BJ (cell line): ENCODE measurements at regions not wholly inside any gene's neighbourhood (a gene's known extent, or its start where the extent isn't known, plus 50 kb on each side); places are given as distances from the start of the nearest gene placed in this dataset.

Source experiments
- CTCF ChIA-PET: fragments of 350-600 bp; formaldehyde crosslinking; extraction: SDS; loops from one replicate; lab custom pipeline; 2021; ENCODE audit warnings: antibody characterized with exemption, inconsistent platforms; lab: Yijun Ruan, JAX
- POLR2A ChIA-PET: fragments of 300-600 bp; sonication (Branson Sonifier 250); formaldehyde crosslinking; extraction: SDS; loops from one replicate; lab custom pipeline; 2021; ENCODE audit warnings: antibody characterized with exemption; lab: Charles Lee
- DNase-seq: peaks from one replicate; pipeline ENCODE4 v3.0.0-alpha.2; 2011; ENCODE audit warnings: low read depth
- H3K27me3 ChIP-seq: 2 replicates; pipeline ENCODE4 v1.6.0; 2011; ENCODE audit warnings: low read length; ENCODE audit not compliant: control insufficient read depth, insufficient read depth
- H3K36me3 ChIP-seq: 2 replicates; pipeline ENCODE4 v1.5.1; 2011; ENCODE audit warnings: low read length; ENCODE audit not compliant: control insufficient read depth, insufficient read depth
- H3K4me3 ChIP-seq: 2 replicates; pipeline ENCODE4 v1.5.1; 2011; ENCODE audit warnings: low read depth, mild to moderate bottlenecking, control low read depth, low read length
- CTCF ChIP-seq: IDR thresholded peaks from 2 replicates; pipeline ENCODE4 v1.5.1; 2011; ENCODE audit warnings: low read depth, mild to moderate bottlenecking, control low read depth, inconsistent platforms, low read length, moderate library complexity; ENCODE audit not compliant: insufficient read depth

- Histone ChIP-seq H3K27me3 (no peaks in the 10 kb centered on the region), H3K4me3 (no peak overlapping the region), H3K36me3 (no peaks in the 10 kb centered on the region)
- POLR2A ChIA-PET = no interaction called here
- DNase-seq = no peak
- CTCF ChIA-PET = interaction anchor here (0.6 kb wide), 1 partner anchor 106 kb away, joined by 4 read pairs; no protein-coding TSS in a partner anchor
- no peak for TF ChIP-seq CTCF
These were observed 480.2 kb upstream of the B3GALT2 start for GRCh38 chr1:193666485-193667083.

GRCh38 chr1:193663965-193664364, 477.6 kb upstream of the B3GALT2 start:
- DNase-seq = no peak
- Histone ChIP-seq H3K27me3 (no peaks in the 10 kb centered on the region), H3K4me3 (no peak overlapping the region), H3K36me3 (no peaks in the 10 kb centered on the region)
- TF ChIP-seq CTCF = no peak
- CTCF ChIA-PET = no interaction called here
- POLR2A ChIA-PET = no interaction called here

- H3K27me3 ChIP-seq = no peaks in the 10 kb centered on the region
- no peak for TF ChIP-seq CTCF
- no peaks in the 10 kb centered on the region for H3K36me3 ChIP-seq
- ChIA-PET CTCF (no interaction called here), POLR2A (no interaction called here)
- H3K4me3 ChIP-seq = no peak overlapping the region
- no peak for DNase-seq
These were observed 475.6 kb upstream of the B3GALT2 start for GRCh38 chr1:193662030-193662429.

GRCh38 chr1:193661385-193661784, 475.0 kb upstream of the B3GALT2 start:
- TF ChIP-seq CTCF = no peak
- H3K4me3 ChIP-seq = no peak overlapping the region
- POLR2A ChIA-PET = no interaction called here
- no peaks in the 10 kb centered on the region for H3K27me3 ChIP-seq
- no peaks in the 10 kb centered on the region for H3K36me3 ChIP-seq
- no peak for DNase-seq
- CTCF ChIA-PET = no interaction called here

- Histone ChIP-seq H3K4me3 (no peak overlapping the region), H3K36me3 (no peaks in the 10 kb centered on the region), H3K27me3 (no peaks in the 10 kb centered on the region)
- ChIA-PET POLR2A (no interaction called here), CTCF (no interaction called here)
- no peak for DNase-seq
- TF ChIP-seq CTCF = no peak
These were observed 474.0 kb upstream of the B3GALT2 start for GRCh38 chr1:193660428-193660827.
